GM18520 (cell line): ENCODE measurements at regions not wholly inside any gene's neighbourhood (a gene's known extent, or its start where the extent isn't known, plus 50 kb on each side); places are given as distances from the start of the nearest gene placed in this dataset.

ENCODE experiments used
- ATAC-seq: cut with Tn5 transposase; IDR thresholded peaks from one replicate; pipeline ENCODE4 v1.9.1; 2021; ENCODE audit not compliant: unreplicated experiment

GRCh38 chr16:85398050-85398451 is 215.1 kb upstream of the GSE1 start:
- no peak for ATAC-seq

DNA sequence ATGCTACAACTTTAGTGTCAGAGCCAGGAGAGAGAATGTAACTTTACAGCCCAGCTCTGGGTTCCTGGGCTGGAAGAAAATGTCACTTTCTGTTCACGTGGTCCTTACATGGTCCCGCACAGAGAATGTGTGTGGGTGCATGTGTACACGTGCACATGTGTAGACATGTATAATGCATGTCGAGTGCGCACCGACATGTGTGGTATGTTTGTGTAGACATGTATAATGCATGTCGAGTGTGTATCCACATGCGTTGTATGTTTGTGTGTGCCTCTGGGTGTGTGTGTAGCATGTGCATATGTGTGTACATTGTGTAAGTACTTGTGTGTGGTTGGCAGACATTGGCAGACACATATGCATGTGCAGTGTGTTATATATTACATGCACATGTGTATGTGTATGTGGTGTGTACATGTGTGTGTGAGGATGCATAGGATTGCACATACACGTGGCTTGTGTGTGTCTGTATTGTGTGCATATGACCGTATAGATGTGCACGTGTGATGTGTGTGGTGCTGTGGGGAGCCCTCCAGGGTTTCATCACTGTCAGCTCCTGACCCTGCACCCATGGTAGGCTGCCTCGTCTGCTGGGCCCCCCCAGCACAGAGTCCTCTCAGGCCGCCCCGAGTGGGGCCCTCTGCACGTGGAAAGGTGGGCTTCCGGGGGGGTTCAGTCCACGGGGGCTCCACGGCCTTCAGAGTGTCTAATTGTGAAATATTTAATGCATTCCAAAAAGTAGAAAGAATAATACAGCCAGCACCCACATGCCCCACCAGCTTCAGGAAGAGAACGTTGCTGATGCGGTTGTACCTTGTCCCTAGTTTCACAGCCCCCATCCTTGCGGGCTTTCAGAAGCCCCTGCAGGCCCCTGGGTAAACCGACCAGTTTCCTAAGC is 214.2 kb upstream of the GSE1 start:
- ATAC-seq = no peak

DNA sequence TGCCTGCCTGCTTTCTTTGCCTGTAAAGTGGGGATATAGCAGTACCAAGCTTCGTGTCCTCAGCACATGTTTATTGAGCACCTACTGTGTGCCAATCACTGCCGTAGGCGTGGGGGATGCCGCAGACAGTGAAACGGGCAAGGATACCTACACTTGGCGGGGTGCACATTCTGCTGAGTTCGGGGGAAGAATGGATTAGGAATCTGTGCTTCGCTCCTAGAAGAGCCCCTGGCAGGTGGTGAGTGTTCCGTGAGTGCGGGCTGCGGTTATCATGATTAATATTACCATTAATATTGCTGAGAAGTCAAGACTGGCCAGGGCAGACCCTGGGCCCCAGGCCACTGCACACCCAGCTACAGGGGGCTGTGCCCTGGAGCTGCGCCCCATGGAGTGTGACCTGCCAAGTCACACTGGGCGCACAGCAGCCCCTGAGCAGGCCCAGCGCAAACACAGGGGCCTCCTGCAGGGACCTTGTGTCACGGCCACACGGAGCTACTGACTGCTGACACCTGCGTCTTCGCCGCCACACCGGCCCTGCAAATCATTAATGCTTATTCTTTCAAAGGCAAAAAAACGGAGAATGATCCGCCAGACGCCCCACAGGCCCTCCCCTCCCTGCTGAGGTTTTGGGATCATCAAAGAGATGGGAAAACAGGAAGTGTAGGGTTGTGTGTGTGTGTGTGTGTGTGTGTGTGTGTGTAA is 213.4 kb upstream of the GSE1 start:
- ATAC-seq = no peak

DNA sequence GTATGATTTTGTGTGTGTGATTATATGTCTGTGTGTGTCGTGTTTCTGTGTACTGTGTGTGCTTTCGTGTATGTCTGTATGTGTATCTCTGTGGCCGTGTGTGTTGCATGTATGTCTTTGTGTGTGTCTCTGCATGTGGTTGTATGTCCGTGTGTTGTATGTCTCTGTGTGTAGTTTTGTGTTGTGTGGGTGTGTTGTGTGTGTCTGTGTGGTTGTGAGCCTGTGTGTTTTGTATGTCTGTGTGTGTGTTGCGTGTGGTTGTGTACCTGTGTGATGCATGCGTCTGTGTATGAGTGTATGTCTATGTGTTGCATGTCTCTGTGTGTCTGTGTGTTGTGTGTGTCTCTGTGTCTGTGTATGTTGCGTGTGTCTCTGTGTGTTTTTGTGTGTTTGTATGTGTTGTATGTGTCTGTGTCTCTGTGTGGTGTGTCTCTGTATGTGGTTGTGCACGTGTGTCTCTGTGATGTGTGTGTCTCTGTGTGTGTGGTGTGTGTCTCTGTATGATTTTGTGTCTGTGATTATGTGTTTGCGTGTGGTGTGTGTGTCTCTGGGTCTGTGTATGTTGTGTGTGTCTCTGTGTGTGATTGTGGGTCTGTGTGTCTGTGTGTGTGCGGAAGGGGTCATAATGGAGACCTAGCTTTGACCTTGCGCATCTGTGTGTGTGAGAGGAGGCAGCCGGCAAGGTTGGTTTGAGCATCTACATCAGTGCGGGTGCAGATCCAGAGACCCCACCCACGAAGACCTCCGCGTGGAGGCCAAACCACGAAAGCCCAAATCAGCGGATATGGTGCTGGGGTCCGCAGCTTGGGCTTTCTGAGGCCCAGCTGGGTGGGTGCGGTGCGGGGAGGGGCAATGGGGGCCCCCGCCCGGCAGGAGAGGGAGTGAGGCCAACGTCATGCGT is 212.6 kb upstream of the GSE1 start:
- ATAC-seq = no peak

- no peak for ATAC-seq
Observed at GRCh38 chr16:85401370-85401916, 211.7 kb upstream of the GSE1 start.

DNA sequence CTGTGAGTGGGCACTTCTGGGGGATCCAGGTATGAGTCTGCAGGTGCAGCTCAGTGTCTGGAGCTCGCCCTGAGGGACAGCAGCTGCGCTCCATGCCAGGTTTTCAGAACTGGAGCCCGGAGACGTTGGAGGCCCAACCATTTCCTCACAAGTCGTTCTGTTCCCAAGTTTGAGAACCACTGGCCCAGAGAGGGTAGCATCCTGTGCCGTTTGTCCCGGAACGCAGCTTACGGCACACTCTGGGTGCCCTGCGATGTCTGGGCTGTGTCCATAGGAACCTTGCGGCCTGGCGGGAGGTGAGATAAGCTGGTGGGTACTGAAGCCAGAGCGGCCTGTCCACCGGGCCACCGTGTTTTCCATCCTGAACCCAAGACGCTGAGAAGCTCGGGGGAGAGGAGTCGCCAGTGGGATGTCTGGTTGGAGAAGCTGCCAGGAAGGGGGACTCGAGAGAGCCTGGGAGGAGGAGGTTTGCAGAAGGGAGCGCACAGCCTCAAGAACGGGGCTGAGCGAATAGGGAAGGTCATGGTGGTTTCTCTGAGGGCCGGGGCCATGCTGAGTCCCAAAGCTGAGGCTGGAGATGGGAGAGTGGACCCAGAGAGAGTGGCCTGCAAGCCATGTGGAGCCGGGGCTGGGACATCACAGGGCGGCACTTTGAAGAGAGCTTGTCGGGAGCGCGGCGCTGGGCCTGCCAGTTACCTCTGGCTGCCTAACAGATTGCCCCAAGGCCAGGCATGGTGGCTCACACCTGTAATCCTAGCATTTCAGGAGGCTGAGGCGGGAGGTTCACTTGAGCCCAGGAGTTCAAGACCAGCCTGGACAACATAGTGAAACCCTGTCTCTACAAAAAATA is 211.0 kb upstream of the GSE1 start:
- no peak for ATAC-seq

DNA sequence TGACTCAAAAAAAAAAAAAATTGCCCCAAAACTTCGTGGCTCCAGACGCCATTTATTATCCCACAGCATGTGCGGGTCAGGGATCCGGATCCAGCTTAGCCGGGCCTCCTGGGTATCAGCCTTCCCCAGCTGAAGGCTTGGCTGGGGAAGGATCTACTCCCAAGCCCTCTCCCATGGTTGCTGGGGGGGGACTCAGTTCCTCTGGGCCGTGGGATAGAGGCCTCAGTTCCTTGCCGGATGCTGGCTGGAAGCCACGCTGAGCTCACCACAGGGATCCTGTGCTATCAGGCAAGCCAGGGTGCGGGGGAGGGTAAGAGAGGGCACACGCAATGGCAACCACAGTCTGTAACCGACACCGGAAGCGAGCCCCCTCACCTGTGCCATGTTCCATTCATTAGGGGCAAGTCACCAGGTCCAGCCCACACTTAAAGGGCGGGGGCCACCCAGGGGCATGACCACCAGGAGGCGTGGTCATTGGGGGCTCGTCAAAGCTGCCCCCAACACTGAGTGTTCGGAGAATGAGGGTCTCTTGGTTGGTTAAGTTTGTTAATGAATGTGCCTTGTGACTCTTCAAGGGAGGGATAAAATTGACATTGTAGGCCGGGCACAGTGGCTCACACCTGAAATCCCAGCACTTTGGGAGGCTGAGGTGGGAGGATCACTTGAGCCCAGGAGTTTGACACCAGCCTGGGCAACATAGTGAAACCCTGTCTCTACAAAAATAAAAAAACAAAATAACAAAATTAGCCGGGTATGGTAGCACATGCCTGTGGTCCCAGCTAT is 210.0 kb upstream of the GSE1 start:
- ATAC-seq = no peak

DNA sequence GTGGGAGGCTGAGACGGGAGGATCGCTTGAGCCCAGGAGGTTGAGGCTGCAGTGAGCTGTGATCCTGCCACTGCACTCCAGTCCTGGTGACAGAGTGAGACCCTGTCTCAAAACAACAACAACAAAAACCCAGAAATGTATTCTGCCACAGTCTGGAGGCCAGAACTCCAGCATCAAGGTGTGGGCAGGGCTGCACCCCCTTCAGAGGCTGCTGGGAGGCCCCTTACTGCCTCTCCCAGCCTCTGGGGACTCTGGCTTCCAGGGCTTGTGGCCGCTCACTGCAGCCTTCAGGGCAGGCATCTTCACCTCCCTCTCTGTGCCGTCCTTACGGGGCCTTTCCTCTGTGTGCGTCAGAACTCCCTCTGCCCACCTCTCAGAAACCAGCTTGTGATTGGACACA is 209.4 kb upstream of the GSE1 start:
- no peak for ATAC-seq

DNA sequence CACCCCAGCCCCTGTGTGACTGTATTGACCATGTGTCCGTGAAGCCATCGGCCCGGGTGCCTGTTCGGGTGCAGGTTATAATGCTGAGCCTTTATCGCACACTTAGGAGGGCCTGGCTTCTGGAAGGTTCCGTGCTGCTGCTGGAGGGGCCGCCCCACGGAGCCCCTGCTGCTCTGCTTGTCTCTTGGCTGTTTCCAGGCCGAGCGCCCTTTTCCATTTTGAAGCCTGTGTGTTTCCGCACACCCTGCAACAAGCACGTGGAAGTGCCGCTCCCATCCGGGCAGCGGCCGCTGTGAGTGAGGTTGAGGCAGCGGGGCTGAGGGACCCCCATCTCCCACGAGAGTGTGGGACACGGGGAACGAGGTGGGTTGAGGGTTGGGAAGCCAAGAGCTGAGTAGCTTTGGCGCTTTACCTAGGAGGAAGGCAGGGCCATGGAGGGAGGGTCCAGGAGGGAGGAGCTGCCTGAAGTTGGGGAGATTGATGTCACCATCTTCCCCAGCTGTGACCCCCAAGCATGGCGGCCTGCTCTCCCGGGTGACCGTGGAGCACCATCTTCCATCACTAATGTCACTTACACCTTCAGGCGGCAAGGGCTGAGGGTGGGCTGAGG is 200.1 kb upstream of the GSE1 start:
- no peak for ATAC-seq

- no peak for ATAC-seq
Observed at GRCh38 chr16:85413691-85414663, 199.1 kb upstream of the GSE1 start.

DNA sequence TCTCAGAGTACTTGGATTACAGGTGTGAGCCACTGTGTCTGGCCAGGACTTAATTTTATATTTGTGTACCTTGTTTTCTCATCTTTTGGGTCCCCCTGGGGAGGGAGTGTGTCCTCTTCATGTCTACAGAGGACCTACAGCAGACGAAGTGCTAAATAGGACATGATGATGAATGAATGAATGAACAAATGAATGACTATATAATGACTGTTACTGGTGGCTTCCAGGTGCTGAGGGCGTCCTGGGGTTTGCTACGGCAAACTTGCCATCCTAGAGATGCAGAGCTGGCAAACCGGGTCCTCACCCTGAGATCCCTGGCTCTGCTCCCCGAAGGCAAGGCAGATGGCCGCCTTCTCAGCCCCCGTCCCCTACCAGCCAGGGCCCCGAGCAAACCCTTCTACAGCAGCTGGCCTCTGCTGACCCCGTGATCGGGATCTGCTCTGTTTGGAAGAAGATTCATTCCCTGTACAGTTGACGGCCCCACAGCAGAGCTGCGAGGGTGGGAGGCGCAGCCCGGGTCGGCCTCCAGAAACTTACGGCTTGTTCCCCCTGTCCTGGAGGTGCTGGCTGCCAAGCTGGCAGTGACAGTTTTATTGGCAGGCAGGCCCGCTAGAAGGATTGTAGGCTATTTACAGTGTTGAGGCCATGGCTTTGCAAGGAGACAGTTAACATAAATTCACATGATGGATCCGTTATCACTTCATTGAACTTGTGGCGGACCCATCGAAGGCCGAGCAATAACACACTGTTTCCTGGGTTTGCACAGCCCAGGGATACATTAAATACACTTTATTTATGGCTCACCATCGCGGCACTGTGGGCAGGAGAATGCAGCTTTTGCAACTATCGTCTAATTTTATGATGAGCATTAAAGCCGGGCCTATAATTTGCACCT is 197.7 kb upstream of the GSE1 start:
- no peak for ATAC-seq

- no peak for ATAC-seq
Observed at GRCh38 chr16:85416228-85417109, 196.7 kb upstream of the GSE1 start.

DNA sequence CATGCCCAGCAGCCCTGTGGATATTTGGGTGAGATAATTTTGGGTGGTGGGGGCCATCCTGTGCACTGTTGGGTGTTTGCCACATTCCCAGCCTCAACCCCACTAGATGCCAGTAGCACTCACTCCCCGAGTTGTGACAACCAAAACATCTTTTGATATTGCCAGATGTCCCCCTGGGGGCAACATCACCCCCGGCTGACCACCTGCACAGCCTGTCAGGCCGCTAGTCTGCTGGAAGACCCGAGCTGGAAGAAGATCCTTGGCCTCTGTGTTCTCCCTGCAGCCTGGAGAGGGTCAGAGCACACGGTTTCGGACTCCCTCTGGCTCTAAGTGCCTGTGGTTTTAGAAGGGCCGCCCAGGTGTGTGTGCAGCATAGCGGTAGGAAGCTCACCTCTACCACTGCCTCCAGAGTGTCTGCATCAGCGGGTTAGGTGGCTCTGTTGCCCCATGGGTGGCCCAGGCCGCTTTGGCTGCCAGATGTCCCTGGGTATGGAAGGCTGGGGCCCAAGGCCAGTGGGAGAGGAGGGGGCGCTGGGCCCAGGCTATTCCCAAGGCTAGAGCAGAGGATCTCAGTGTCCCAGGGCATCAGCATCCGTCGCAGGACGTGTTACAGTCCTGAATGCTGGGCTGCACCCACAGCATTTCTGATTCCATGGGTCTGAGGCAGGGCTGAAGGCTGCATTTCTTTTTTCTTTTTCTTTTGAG is 195.8 kb upstream of the GSE1 start:
- no peak for ATAC-seq

- ATAC-seq = no peak
Observed at GRCh38 chr16:85418978-85419491, 194.1 kb upstream of the GSE1 start.
